NT2/D1 (cell line): ENCODE measurements at regions not wholly inside any gene's neighbourhood (a gene's known extent, or its start where the extent isn't known, plus 50 kb on each side); places are given as distances from the start of the nearest gene placed in this dataset.

Experiments used
- DNase-seq: peaks from one replicate; pipeline ENCODE4 v3.0.0-alpha.2; 2011; ENCODE audit warnings: low read depth, low spot score
- H3K27me3 ChIP-seq: 2 replicates; pipeline ENCODE4 v1.6.0; 2011; ENCODE audit warnings: mild to moderate bottlenecking; ENCODE audit not compliant: insufficient read length, insufficient read depth
- H3K36me3 ChIP-seq: 2 replicates; pipeline ENCODE4 v1.6.1; 2011; ENCODE audit warnings: mild to moderate bottlenecking, low read length, mixed read lengths; ENCODE audit not compliant: insufficient read depth, insufficient read length
- H3K4me1 ChIP-seq: 2 replicates; pipeline ENCODE4 v1.5.1; 2011; ENCODE audit not compliant: insufficient read depth, insufficient read length
- H3K4me3 ChIP-seq: 2 replicates; pipeline ENCODE4 v1.5.1; 2011; ENCODE audit warnings: low read depth; ENCODE audit not compliant: insufficient read length
- H3K9ac ChIP-seq: 2 replicates; pipeline ENCODE4 v1.6.0; 2011; ENCODE audit warnings: low read depth; ENCODE audit not compliant: insufficient read length
- H3K9me3 ChIP-seq: 2 replicates; pipeline ENCODE4 v1.5.1; 2011; ENCODE audit warnings: mild to moderate bottlenecking, low read length; ENCODE audit not compliant: insufficient read depth
- SUZ12 ChIP-seq: IDR thresholded peaks from 2 replicates; pipeline ENCODE4 v1.6.1; 2011; ENCODE audit not compliant: insufficient read length, insufficient read depth; ENCODE audit errors: extremely low read depth
- YY1 ChIP-seq: IDR thresholded peaks from 2 replicates; pipeline ENCODE4 v1.6.1; 2011; ENCODE audit not compliant: insufficient read length, insufficient read depth
- ZNF274 ChIP-seq: IDR thresholded peaks from 2 replicates; pipeline ENCODE4 v1.6.1; 2011; ENCODE audit warnings: mild to moderate bottlenecking, low read depth, low read length

DNA sequence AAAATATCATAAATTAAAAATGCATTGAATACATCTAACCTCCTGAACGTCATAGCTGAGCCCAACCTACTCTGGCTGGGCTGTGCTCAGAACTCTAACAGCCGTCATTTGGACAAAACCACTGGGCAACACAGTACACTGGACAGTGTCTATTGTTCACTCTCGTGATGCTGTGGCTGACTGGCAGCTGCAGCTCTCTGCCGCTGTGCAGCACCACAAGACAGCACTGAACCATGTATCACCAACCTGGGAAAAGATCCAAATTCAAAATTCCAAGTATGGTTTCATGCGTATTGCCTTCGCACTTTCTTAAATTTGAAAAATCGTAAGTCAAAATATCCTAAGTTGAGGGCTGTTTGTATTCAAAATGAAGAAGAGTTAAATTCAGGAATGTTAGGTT lies 145.1 kb upstream of the CNTN4 start:
- Histone ChIP-seq H3K9ac (no peak overlapping the region), H3K4me1 (no peaks in the 10 kb centered on the region), H3K27me3 (no peaks in the 10 kb centered on the region), H3K9me3 (no peaks in the 10 kb centered on the region), H3K4me3 (no peak overlapping the region), H3K36me3 (no peaks in the 10 kb centered on the region)
- DNase-seq, result no peak
- TF ChIP-seq SUZ12, result no peak
- no peak for TF ChIP-seq YY1
- TF ChIP-seq ZNF274, result no peak

DNA sequence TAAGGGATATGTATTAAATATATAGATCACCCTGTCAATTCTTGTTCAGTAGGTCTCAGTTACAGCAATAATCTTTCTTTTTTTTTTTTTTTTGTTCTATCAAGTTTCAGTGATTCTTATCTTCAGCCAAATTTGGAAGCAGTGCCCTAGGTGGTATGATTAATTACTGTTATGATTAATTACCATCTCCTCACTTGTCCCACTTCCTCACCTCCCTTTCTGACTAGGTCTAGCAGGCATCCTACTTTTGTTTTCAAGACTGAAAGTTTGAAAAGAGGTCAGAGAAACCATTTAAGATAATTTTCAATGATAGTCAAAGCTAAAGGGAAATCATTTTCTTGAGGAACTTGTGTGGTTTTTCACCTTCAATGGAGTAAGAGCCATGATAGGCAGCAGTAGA lies 144.0 kb upstream of the CNTN4 start:
- no peak overlapping the region for H3K9ac ChIP-seq
- DNase-seq, result no peak
- H3K4me3 ChIP-seq, result no peak overlapping the region
- H3K9me3 ChIP-seq, result no peaks in the 10 kb centered on the region
- no peaks in the 10 kb centered on the region for H3K36me3 ChIP-seq
- H3K27me3 ChIP-seq, result no peaks in the 10 kb centered on the region
- H3K4me1 ChIP-seq, result no peaks in the 10 kb centered on the region
- no peak for TF ChIP-seq YY1
- TF ChIP-seq ZNF274, result no peak
- no peak for TF ChIP-seq SUZ12

GRCh38 chr3:1955170-1955569 lies 143.5 kb upstream of the CNTN4 start:
- no peaks in the 10 kb centered on the region for H3K4me1 ChIP-seq
- no peak overlapping the region for H3K9ac ChIP-seq
- H3K9me3 ChIP-seq, result no peaks in the 10 kb centered on the region
- H3K27me3 ChIP-seq, result no peaks in the 10 kb centered on the region
- TF ChIP-seq SUZ12 (no peak), YY1 (no peak), ZNF274 (no peak)
- no peak overlapping the region for H3K4me3 ChIP-seq
- H3K36me3 ChIP-seq, result no peaks in the 10 kb centered on the region
- no peak for DNase-seq

GRCh38 chr3:1955750-1956149 lies 142.9 kb upstream of the CNTN4 start:
- Histone ChIP-seq H3K27me3 (no peaks in the 10 kb centered on the region), H3K9me3 (no peaks in the 10 kb centered on the region), H3K36me3 (no peaks in the 10 kb centered on the region), H3K4me1 (no peaks in the 10 kb centered on the region), H3K4me3 (no peak overlapping the region), H3K9ac (no peak overlapping the region)
- DNase-seq, result no peak
- no peak for TF ChIP-seq ZNF274
- TF ChIP-seq SUZ12, result no peak
- no peak for TF ChIP-seq YY1

DNA sequence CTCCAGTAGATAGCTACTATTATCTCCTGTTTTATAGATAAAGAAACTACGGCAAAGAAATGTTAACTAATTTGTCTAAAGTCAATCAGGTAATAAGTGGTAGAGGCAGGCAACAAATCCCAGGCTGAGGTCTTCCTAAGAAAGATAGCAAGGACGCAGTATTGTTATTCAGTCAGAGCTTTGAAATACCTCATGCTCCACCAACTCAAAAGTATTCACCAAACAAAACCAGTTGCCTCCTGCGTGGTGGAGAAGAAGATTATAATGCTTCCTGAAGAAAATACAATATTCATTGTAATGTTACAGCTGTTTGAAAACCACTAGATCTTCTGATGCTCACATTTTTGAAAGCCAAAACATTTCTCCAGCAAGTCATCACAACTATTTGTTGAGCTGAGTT lies 138.2 kb upstream of the CNTN4 start:
- no peaks in the 10 kb centered on the region for H3K36me3 ChIP-seq
- TF ChIP-seq YY1 (no peak), SUZ12 (no peak), ZNF274 (no peak)
- H3K4me1 ChIP-seq, result no peaks in the 10 kb centered on the region
- no peak overlapping the region for H3K4me3 ChIP-seq
- no peaks in the 10 kb centered on the region for H3K27me3 ChIP-seq
- no peak overlapping the region for H3K9ac ChIP-seq
- no peak for DNase-seq
- no peaks in the 10 kb centered on the region for H3K9me3 ChIP-seq

- Histone ChIP-seq H3K27me3 (no peaks in the 10 kb centered on the region), H3K4me1 (no peaks in the 10 kb centered on the region), H3K36me3 (no peaks in the 10 kb centered on the region), H3K9me3 (no peaks in the 10 kb centered on the region), H3K9ac (no peak overlapping the region), H3K4me3 (no peak overlapping the region)
- TF ChIP-seq ZNF274 (no peak), YY1 (no peak), SUZ12 (no peak)
- DNase-seq, result no peak
Measured at GRCh38 chr3:1962396-1963088, 136.1 kb upstream of the CNTN4 start.

- no peak overlapping the region for H3K9ac ChIP-seq
Measured at GRCh38 chr3:1963896-1964295, 134.8 kb upstream of the CNTN4 start.

More at GRCh38 chr3:1963896-1964295, 134.8 kb upstream of the CNTN4 start:
- Histone ChIP-seq H3K27me3 (no peaks in the 10 kb centered on the region), H3K36me3 (no peaks in the 10 kb centered on the region), H3K4me3 (no peak overlapping the region), H3K9me3 (no peaks in the 10 kb centered on the region), H3K4me1 (no peaks in the 10 kb centered on the region)
- TF ChIP-seq SUZ12 (no peak), ZNF274 (no peak), YY1 (no peak)
- no peak for DNase-seq
